RPMI7951 (cell line): ENCODE measurements at regions not wholly inside any gene's neighbourhood (a gene's known extent, or its start where the extent isn't known, plus 50 kb on each side); places are given as distances from the start of the nearest gene placed in this dataset.
A peak's percentile ranks its signal among the peaks of the same experiment; 100 is the strongest.
"Not testable (repeated sequence)": the region's sequence is repeated elsewhere in the genome, so short reads cannot be mapped to it uniquely, and the experiment has no call there.

Experiments used
- DNase-seq: peaks from one replicate; pipeline ENCODE4 v3.0.0-alpha.2; 2012; ENCODE audit warnings: low read depth

DNA sequence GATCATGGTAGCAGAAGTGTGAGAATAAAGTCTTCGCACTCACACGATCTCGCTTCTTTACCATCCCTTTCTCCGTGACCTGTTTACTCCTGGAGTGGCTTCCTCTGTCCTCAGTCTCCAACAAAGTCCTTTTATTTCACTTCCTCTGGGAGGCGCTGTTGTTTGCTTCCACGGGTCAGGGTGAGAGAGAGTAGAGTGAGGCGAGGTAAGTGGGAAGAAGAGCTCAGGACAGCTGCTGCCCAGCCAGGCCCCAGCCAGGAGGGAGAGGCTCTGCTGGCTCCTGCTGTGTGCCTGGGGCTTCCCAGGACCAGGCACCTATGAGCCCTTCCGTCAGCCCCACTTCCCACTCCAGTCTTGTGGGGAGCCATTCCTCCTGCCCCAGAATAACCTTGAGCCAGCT is 242.1 kb downstream of the FGF9 start:
- no peak for DNase-seq

DNA sequence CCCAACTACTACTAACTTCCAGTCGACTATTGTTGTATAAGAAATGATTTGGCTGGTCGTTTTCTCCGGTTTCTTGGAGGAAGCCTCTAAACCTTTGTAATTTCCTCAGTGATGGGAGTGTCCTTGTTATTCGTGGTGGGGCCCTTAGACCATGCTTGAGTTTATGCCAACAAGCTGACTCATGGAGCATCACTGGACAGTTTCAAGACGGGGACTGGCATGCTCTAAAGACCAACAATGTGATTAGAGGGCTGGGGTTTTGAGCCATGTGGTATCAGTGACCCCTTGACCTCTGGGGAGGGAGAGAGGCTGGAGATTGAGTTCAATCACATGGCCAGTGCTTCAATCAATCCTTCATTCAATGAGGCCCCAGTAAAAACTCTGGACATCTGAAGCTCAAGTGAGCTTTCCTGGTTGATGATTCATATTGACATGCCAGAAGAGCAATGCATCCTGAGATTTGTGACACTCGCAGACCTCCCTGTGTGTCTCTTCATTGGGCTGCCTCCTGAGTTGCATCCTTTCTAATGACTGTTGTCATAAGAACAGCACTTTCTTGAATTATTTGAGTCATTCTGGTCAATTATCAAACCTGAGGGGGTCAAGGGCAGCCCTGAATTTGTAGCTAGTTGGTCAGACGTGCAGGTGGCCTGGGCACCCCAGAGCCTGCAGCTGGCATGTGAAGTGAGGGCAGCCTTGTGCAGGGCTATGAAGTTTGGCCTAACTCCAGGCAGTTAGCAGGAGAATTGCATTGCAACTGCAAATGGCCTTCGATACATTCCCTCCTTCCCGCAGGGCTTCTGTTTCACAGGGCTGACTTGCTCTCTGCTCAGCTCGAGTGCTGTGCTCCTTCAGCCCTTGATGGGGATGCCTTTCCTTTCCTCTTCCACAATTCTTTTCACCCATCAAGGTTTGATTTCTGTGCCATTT is 246.5 kb downstream of the FGF9 start:
- DNase-seq = peak; percentile 26

DNA sequence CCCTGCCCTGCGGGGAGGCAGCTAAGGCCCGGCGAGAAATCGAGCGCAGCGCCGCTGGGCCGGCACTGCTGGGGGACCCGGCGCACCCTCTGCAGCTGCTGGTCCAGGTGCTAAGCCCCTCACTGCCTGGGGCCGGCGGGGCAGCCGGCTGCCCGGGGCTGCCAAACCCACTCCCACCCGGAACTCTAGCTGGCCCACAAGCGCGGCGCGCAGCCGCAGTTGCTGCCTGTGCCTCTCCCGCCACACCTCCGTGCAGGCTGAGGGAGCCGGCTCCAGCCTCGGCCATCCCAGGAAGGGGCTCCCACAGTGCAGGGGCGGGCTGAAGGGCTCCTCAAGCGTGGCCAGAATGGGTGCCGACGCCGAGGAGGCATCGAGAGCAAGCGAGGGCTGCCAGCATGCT is 249.9 kb downstream of the FGF9 start:
- not testable (repeated sequence) for DNase-seq

DNA sequence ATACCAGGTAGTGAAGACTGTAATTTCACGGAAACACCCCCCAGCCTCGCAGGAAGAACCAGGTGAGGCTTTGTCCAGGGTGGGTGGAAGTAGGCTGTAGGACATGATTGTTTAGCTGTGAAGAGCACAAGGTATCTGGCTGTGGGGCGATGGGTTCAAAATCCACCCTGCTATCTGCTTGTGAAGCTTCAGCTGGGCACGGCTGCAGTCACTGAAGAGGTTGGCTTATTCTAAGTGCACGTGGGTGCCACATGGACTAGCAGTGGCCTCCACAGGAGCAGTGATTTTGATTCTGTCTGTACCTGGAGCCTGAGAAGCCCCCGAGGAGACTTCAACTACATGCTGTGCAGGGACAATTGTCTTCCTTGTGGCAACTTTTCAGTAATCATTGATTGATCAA is 254.1 kb downstream of the FGF9 start:
- DNase-seq = no peak

DNA sequence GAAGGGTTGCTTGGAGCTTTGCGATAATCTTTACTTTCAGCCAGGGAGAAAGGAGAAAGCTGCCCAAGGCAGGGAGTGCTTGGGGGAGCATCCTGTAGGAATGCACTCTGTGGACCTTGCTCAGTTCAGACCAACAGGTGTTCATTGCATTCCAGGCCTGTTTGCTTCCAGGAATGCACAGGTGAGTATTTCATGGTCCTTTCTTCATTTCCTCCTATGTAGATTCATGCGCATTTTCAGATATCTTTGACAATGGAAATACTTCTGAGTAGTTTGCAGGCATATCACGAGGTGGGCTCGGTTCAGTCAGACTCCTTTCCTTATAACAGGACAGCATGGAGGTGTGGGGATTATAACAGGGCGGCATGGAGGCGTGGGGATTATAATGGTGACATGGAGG is 254.8 kb downstream of the FGF9 start:
- DNase-seq = no peak

DNA sequence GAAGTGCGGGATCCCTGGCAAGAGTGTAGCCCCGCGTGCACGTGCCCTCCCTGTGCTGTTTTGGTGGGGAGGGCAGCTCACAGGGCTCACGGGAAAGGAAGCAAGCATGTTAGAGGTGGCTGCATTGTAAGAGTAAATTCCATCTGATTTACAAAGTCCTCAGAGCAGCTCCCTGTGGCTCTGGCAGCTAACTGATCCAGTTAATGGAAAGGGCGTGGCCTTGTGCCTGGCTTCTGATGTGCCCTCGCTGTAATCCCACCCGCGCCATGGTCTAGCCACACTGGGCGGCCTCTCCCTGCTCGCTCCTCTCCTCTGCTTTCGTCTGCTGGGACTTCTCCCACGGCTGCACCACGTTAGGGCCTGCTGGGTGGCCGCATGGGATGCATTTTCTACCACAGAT is 258.5 kb downstream of the FGF9 start:
- no peak for DNase-seq

DNA sequence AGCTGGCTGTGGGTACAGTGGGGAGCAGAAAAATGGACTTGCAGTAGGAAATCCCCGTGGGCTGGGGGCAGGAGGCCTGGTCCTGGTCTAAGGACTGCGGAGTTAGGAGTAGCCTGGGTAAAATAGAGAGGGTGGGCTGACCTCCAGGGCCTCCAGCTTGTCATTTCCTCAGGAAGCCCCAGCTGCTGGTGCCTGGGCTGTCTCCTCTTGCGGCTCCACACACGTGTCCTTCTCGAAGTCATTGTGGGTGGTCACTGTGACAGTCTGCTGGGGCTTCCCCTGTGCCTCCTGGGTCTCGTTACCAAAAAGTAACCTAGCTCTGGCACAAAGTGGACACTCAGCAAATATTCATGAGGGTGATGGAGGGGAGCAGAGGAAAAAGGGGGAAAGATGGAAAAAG is 259.7 kb downstream of the FGF9 start:
- no peak for DNase-seq

DNA sequence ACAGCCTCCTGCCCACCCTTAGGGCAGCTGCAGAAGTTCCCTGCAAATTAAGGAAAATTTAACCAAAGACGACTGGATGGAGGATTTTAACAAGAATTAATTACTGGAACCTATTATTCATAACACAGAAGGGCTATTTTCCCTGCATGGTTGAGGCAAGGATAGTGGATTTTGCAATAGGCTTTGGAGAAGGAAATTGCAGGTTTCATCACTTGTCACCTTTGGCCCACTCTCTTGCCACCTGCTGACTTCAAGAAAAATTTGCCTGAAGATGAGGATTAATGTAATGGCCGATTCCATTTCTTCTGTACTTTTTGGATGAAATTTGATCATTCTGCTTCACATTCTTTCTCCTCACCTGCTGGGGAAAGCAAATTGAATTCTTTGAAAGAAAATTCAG is 261.7 kb downstream of the FGF9 start:
- DNase-seq = no peak

DNA sequence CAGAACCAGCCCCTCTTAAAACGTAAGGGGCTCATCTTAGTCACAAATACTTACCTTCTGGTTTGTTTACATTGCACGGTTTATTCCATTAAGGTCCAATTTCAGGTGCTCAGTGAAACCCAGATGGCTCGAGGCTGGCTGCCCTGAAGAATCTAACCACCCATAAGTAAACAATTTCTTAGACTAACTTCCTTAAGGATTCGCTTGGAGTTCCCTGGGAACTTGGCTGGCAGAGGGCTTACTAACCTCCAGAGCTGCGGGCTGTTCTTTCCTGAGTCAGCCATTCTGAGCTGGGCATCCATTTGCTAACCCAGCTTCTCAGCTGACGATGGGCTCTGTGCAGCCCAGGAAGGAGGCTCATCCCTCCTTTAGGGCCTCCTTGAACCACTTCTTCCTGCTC is 262.1 kb downstream of the FGF9 start:
- DNase-seq = no peak

DNA sequence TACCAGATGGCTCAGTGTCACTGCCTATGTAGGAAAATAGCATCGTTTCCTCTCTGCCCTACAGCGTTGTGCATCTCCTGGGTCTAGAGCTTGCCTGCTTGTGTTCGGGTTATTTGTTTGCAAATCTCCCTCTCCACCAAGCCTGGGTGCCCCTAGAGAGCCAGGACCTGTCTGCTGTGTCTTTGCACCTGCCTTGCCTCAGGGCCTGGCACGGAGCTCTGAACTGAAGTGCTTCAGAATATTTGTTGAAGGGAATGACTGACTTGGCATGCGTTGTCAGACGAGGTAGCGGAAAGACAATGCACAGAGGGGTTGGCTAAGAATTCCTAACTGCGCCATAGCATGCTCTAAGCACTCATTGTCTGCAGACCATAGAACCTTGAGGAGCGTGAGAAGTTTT is 263.4 kb downstream of the FGF9 start:
- DNase-seq = no peak

DNA sequence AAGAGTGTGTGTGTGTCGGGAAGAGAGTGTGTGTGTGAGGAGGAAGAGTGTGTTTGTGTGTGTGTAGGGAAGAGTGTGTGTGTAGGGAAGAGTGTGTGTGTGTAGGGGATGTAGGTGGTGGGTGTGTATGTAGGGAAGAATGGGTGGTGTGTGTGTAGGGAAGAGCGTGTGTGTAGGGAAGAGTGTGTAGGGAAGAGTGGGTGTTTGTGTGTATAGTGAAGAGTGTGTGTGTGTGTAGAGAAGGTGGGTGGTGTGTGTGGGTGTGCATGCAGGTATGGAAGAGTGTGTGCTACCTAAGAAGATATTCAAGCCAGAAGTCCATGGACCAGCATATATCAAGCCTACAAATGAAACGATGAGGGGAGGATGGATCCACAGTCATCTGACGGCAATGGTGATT is 265.8 kb downstream of the FGF9 start:
- DNase-seq = no peak

DNA sequence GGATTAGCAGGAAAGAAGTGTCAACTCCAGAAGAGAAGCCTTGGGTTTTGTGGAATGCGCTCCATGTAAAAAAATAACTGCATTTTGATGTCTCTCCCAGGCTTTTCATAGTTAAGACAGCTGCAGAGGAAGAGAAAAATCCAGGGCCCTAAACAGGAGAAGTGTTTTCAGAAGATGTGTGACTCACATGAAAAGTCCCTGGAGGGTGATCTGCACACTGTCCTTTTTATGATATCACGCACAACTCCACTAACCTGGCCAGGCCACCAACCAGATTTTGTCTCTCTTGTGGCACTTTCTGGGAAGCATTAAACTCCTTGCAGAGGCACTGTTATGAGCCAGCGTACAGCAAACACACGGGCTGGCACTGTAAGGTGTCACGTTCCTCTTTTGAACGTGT is 267.3 kb downstream of the FGF9 start:
- no peak for DNase-seq

DNA sequence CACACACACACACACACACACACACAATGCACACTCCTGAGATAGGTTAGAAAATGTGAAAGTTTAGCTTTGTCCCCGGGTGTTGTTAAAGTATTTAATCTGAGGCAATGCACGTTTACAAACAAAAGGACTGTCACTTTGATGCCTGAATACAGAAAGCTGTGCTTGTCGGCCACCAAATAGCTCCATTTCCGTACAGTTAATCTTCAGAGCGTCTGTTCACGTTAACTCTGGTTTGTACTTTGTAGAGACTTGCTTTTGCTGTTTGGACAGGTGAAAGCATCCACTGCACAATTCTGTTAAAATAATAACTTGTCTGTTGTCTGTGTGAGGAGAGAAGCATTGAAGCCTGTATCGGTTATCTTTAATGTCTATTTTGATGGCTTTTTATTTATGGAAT is 267.8 kb downstream of the FGF9 start:
- no peak for DNase-seq

DNA sequence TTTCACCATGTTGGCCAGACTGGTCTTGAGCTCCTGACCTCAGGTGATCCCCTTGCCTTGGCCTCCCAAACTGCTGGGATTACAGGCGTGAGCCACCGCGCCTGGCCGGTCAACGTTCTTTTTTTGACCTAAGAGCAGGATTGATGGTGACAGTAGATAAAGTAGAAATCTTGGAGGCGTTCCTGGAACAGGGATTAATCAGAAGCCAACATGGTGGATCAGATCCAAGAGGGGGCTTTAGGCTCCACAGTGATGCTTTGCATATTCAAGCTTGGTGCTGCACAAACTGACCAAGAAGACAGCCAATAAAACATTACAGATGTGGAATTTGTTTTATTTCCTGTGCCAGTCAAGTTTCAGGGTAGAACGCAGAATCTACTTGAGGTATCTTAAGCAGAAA is 271.2 kb downstream of the FGF9 start:
- DNase-seq = no peak

DNA sequence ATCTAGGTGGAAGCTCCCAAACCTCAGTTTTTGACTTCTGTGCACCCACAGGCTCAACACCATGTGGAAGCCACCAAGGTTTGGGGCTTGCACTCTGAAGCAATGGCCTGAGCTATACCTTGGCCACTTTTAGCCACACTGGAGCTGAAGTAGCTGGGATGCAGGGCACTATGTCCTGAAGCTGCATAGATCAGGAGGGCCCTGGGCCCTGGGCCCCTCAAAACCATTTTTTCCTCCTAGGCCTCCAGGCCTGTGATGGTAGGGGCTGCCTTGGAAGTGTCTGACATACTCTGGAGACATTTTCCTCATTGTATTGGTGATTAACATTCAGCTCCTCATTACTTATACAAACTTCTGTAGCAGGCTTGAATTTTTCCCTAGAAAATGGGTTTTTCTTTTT is 273.7 kb downstream of the FGF9 start:
- no peak for DNase-seq

DNA sequence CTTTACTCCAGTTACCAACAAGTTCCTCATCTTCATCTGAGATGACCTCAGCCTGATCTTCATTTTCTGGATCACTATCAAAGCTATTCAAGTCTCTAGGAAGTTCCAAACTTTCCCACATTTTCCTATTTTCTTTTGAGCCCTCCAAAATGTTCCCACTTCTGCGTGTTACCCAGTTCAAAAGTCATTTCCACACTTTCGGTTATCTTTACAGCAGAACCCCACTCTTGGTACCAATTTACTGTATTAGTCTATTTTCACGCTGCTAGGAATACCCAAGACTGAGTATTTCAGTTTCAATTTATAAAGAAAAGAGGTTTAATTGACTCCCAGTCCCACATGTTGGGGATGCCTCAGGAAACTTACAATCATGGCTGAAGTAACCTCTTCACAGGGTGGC is 274.3 kb downstream of the FGF9 start:
- DNase-seq = no peak

DNA sequence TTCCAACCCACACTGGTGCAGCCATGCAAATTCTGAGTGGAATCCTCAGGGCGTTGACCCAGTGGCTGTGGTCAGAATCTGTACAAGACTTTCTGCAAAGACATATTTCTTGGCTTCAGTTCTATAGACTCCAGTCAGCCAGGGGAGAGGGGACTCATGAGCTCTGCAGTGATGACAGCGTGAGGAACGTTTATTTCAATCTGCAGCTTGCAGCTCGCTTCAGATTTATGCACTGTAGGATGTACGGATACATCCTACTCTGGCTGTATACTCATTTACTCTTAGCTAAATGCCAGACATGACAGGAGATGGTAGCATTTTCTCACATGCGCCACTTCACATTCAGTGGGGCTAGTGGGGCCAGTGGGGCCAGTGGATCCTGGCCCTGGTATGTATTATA is 276.1 kb downstream of the FGF9 start:
- no peak for DNase-seq

DNA sequence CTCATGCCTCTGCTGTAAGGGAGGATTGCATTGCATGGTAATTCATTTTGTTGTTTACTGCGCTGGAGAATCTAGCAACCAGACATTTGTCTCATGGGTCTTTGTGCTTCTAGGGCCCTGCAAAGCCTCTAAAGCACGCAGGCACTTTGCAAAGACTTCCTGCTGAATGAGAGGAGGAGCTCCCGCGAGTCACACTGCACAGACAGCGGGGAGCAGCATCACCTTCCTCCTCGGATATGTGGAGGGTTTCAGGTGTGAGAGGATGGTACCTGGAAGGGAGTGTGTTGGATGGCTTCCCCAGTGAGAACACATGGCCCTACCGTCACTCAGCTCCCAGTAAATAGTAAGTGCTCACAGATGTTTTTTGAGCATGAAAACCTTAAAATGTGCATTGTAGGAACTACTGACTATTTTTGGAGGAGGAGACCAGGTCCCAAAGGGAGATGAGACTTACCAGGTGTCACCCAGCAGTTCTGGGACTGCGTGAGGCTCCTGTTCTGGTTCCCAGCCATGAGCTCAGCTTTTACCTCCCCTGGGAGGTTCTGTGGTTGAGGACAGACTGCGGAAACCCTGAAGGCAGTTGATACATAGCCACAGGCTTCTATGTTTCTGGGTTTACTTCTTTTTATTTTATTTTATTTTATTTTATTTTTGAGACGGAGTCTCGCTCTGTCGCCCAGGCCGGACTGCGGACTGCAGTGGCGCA is 278.0 kb downstream of the FGF9 start:
- DNase-seq = no peak

DNA sequence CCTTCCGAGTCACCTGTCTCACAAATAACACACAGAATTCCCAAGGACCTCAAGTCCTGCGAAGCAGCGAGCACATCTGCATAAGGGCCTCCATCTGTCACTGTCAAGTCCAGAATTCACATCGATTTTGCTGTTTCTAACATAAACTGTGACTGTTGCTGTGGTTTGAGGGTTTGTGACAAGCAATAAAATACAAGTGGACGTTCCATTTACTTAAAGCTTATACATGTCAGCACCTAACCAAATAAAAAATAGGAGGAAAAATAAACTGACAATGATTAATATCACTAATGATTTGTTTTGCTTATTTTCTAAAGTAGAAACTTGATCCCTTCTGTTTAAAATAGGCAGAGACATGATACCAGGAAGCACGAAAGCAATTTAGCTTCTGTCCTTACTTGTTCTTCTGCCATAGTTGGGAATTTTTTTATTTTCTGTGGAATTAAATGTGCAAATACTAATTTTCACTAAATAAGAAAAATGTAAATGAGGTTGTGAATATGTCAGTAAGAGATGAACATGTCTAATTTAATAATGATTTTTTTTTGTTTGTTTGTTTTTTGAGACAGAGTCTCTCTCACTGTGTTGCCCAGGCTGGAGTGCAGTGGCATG is 279.1 kb downstream of the FGF9 start:
- no peak for DNase-seq

DNA sequence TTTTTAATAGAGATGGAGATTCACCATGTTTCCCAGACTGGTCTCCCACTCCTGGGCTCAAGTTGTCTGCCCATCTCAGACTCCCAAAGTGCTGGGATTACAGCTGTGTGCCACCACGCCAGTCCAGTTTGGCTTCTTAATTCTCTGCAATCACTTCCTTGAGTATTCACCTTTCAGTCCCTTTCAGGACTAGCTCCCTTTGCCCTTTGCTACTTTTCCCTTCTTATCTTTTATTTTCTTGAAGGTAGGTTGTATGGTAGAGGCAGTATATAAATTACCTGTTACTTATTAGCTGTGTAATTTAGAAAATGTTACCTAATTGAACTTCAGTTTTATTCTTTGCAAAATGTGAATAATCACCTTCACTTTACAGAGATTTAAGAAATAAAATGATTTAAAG is 285.8 kb downstream of the FGF9 start:
- no peak for DNase-seq

DNA sequence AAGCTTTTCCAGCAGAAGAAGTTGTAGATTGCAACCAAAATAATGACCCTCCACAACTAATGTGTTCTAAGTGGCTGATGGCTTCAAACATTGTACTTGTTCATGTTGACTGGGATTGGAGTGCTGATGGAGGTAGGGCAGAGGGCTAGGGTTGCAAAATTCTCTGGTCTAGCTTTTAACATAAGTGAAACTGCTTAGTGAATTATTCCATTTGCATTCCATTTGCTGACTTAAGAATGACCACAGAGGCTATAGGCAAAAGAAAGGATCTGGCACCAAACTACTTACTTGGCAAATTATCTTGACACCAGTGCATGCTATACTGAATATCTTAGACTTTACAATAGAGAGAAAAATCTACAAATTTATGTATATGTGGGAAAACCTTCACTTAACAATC is 287.0 kb downstream of the FGF9 start:
- no peak for DNase-seq

DNA sequence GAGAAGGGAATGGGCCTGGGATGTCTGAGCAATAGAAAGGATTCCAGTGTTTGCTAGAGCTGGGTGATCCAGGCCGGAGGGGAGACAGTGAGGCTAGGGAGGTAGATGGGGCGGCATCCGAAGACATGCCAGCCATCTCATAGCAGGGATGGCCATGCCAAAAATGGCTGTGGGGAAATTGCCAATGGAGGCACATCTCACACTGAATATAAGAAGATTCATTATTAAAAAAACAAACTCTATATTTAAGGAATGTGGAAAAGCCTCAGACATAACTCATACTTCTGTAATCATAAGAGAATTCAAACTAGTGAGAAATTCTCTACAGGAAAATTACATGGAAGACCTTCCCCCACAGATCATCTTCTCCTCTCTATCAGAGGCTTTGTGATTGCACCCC is 289.2 kb downstream of the FGF9 start:
- no peak for DNase-seq

DNA sequence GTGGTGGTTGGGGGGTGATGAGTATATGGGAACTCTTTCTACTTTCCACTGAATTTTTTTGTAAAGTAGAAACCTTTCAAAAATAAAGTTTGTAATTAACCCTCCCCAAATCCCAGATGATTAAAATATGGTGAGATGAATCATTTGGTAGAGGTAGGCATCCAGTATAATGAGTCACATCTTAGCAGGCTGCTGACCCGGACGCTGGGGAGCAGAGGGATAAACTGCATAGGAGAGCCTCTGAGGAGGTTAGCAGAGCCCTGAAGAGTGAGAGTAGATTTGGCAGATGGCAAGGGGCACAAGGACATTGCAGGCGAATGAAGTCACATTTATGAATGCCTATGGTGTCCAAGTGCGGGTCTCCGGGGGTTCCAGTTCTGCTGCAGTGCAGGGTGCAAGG is 293.8 kb downstream of the FGF9 start:
- no peak for DNase-seq
